Hepatic stellate cell (primary cell): ENCODE measurements at regions not wholly inside any gene's neighbourhood (a gene's known extent, or its start where the extent isn't known, plus 50 kb on each side); places are given as distances from the start of the nearest gene placed in this dataset.
A peak's percentile ranks its signal among the peaks of the same experiment; 100 is the strongest.

Source experiments
- DNase-seq: peaks from one replicate; pipeline ENCODE4 v3.0.0; 2011; ENCODE audit warnings: low spot score

- no peak for DNase-seq
Observed at GRCh38 chr13:97057176-97057575, 62.9 kb upstream of the OXGR1 start.

GRCh38 chr13:97058391-97058790 is 64.1 kb upstream of the OXGR1 start:
- no peak for DNase-seq

- no peak for DNase-seq
Observed at GRCh38 chr13:97058926-97059325, 64.7 kb upstream of the OXGR1 start.

- DNase-seq: no peak
Observed at GRCh38 chr13:97067017-97067895, 73.0 kb upstream of the OXGR1 start.

- DNase-seq: no peak
Observed at GRCh38 chr13:97068151-97068550, 73.9 kb upstream of the OXGR1 start.

- DNase-seq: no peak
Observed at GRCh38 chr13:97069050-97069815, 75.0 kb upstream of the OXGR1 start.

- no peak for DNase-seq
Observed at GRCh38 chr13:97072297-97072696, 78.0 kb upstream of the OXGR1 start.

- DNase-seq: no peak
Observed at GRCh38 chr13:97074618-97075017, 80.3 kb upstream of the OXGR1 start.

- DNase-seq: no peak
Observed at GRCh38 chr13:97076898-97077297, 82.6 kb upstream of the OXGR1 start.

GRCh38 chr13:97077341-97077740 is 83.1 kb upstream of the OXGR1 start:
- DNase-seq: no peak

- DNase-seq: no peak
Observed at GRCh38 chr13:97079726-97080125, 85.5 kb upstream of the OXGR1 start.

- DNase-seq: no peak
Observed at GRCh38 chr13:97082461-97083207, 88.4 kb upstream of the OXGR1 start.

GRCh38 chr13:97091196-97091595 is 96.9 kb upstream of the OXGR1 start:
- DNase-seq: no peak

- DNase-seq: no peak
Observed at GRCh38 chr13:97100821-97101220, 106.5 kb upstream of the OXGR1 start.

GRCh38 chr13:97101912-97102708 is 107.8 kb upstream of the OXGR1 start:
- DNase-seq: no peak

GRCh38 chr13:97106323-97106722 is 112.0 kb upstream of the OXGR1 start:
- DNase-seq: no peak

- DNase-seq: no peak
Observed at GRCh38 chr13:97107815-97108529, 113.7 kb upstream of the OXGR1 start.

- DNase-seq: no peak
Observed at GRCh38 chr13:97108530-97108900, 113.6 kb upstream of the MBNL2 start.

GRCh38 chr13:97109256-97109655 is 112.9 kb upstream of the MBNL2 start:
- DNase-seq: no peak

- peak; percentile 85 for DNase-seq
Observed at GRCh38 chr13:97109841-97110492, 112.2 kb upstream of the MBNL2 start.

- DNase-seq: no peak
Observed at GRCh38 chr13:97110936-97111335, 111.2 kb upstream of the MBNL2 start.
